Karpas-422 (cell line): ENCODE measurements at regions not wholly inside any gene's neighbourhood (a gene's known extent, or its start where the extent isn't known, plus 50 kb on each side); places are given as distances from the start of the nearest gene placed in this dataset.

Experiments used
- DNase-seq: peaks from one replicate; pipeline ENCODE4 v3.0.0-alpha.2; 2015
- H2AFZ ChIP-seq: fragments of 200-600 bp; sonication (generic); 2 replicates; pipeline ENCODE4 v1.6.1; 2014; ENCODE audit warnings: antibody characterized with exemption, low read length, mixed read lengths
- H3K27ac ChIP-seq: fragments of 200-600 bp; sonication (generic); 2 replicates; pipeline ENCODE4 v1.5.1; 2014; ENCODE audit warnings: mild to moderate bottlenecking, low read length, moderate library complexity
- H3K27me3 ChIP-seq: fragments of 200-600 bp; sonication (generic); 2 replicates; pipeline ENCODE4 v1.6.1; 2014; ENCODE audit warnings: low read length, mixed read lengths
- H3K36me3 ChIP-seq: fragments of 200-600 bp; sonication (generic); 2 replicates; pipeline ENCODE4 v1.6.1; 2014; ENCODE audit warnings: low read length, mixed read lengths; ENCODE audit not compliant: insufficient read depth
- H3K4me1 ChIP-seq: fragments of 200-600 bp; sonication (generic); 2 replicates; pipeline ENCODE4 v1.6.1; 2014; ENCODE audit warnings: mild to moderate bottlenecking, low read length, mixed read lengths
- H3K4me2 ChIP-seq: fragments of 200-600 bp; sonication (generic); 2 replicates; pipeline ENCODE4 v1.6.1; 2014; ENCODE audit warnings: low read length, low read depth, mild to moderate bottlenecking; ENCODE audit not compliant: poor library complexity, severe bottlenecking
- H3K4me3 ChIP-seq: fragments of 200-600 bp; sonication (generic); 2 replicates; pipeline ENCODE4 v1.5.1; 2014; ENCODE audit warnings: mild to moderate bottlenecking, antibody characterized with exemption, low read length, mixed read lengths
- H3K79me2 ChIP-seq: fragments of 200-600 bp; sonication (generic); 2 replicates; pipeline ENCODE4 v1.6.1; 2014; ENCODE audit warnings: mild to moderate bottlenecking, low read length, mixed read lengths
- H3K9ac ChIP-seq: fragments of 200-600 bp; sonication (generic); 2 replicates; pipeline ENCODE4 v1.6.0; 2014; ENCODE audit warnings: low read length
- H3K9me2 ChIP-seq: fragments of 200-600 bp; sonication (generic), shearing (Covaris generic); replicated peaks from 2 replicates; pipeline ENCODE4 v1.6.0; 2014; ENCODE audit warnings: mild to moderate bottlenecking, low read length, moderate library complexity; ENCODE audit not compliant: insufficient read depth
- H3K9me3 ChIP-seq: fragments of 300-700, 200-600 bp; sonication (generic); 2 replicates; pipeline ENCODE4 v1.6.1; 2014; ENCODE audit warnings: low read length, mixed read lengths
- H4K20me1 ChIP-seq: fragments of 200-600 bp; sonication (generic); 2 replicates; pipeline ENCODE4 v1.6.1; 2014; ENCODE audit warnings: mild to moderate bottlenecking, antibody characterized with exemption, low read length, low read depth; ENCODE audit not compliant: insufficient read depth

- H2AFZ ChIP-seq, result no peak overlapping the region
- H3K27ac ChIP-seq, result no peak overlapping the region
- no peaks in the 10 kb centered on the region for H3K4me1 ChIP-seq
- no peaks in the 10 kb centered on the region for H3K9me3 ChIP-seq
- H4K20me1 ChIP-seq, result no peaks in the 10 kb centered on the region
- H3K4me3 ChIP-seq, result no peak overlapping the region
- no peaks in the 10 kb centered on the region for H3K79me2 ChIP-seq
- no peaks in the 10 kb centered on the region for H3K36me3 ChIP-seq
- DNase-seq, result no peak
- no peaks in the 10 kb centered on the region for H3K9me2 ChIP-seq
- H3K27me3 ChIP-seq, result peaks cover 2% of the 10 kb centered on the region; the same call in 1 of the 2 replicates
- no peak overlapping the region for H3K4me2 ChIP-seq
- H3K9ac ChIP-seq, result no peak overlapping the region
Measured at GRCh38 chr14:54267172-54267571, 129.6 kb upstream of the CDKN3 start.

DNA sequence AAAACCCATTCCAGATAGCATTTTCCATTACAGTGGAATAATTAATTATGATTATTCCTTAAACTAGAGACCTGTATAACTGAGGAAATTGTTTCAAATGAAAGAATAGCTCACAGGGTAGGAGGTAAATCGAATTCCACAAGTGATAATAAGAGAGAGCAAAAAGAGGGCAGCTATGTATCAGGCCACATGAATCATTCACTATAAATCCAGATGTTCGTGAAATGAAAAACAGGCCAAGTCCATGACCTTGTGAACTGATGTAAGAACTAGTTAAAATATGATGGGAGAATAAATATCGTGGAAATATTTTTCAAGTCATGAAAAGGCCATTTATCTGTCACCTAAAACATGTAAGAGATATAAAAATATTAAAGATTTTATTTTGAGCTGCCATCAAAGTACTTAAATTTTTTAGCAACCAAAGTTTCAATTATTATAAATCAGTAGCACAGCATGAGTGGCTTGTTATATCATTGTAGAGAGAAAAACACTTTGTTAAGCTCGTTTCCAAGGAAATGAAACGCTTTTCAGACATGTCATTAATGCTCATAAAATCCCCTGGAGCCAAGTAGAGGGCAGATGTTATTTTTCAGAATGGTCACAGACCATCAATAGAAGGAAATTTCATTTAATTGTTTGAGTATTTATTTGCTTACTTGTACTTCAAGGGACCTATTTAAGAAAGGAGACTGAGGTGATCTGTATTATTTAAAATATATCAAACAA, 120.6 kb upstream of the CDKN3 start:
- H4K20me1 ChIP-seq, result no peaks in the 10 kb centered on the region
- H3K9me2 ChIP-seq, result no peaks in the 10 kb centered on the region
- H3K4me2 ChIP-seq, result no peak overlapping the region
- no peak overlapping the region for H3K9ac ChIP-seq
- no peaks in the 10 kb centered on the region for H3K79me2 ChIP-seq
- H3K4me3 ChIP-seq, result no peak overlapping the region
- H3K27me3 ChIP-seq, result no peaks in the 10 kb centered on the region
- H3K27ac ChIP-seq, result no peak overlapping the region
- no peaks in the 10 kb centered on the region for H3K36me3 ChIP-seq
- no peaks in the 10 kb centered on the region for H3K4me1 ChIP-seq
- no peak overlapping the region for H2AFZ ChIP-seq
- H3K9me3 ChIP-seq, result no peaks in the 10 kb centered on the region
- DNase-seq, result no peak

- Histone ChIP-seq H3K4me1 (no peaks in the 10 kb centered on the region), H3K4me3 (no peak overlapping the region), H3K4me2 (no peak overlapping the region), H4K20me1 (no peaks in the 10 kb centered on the region), H2AFZ (no peak overlapping the region), H3K36me3 (no peaks in the 10 kb centered on the region), H3K27ac (no peak overlapping the region), H3K9me3 (no peaks in the 10 kb centered on the region), H3K9ac (no peak overlapping the region), H3K9me2 (no peaks in the 10 kb centered on the region), H3K27me3 (no peaks in the 10 kb centered on the region), H3K79me2 (no peaks in the 10 kb centered on the region)
- DNase-seq, result peak; percentile 56
Measured at GRCh38 chr14:54278087-54278486, 118.7 kb upstream of the CDKN3 start.

- Histone ChIP-seq H3K9me3 (no peaks in the 10 kb centered on the region), H3K79me2 (no peaks in the 10 kb centered on the region), H3K4me1 (no peaks in the 10 kb centered on the region), H3K36me3 (no peaks in the 10 kb centered on the region), H2AFZ (no peak overlapping the region), H4K20me1 (no peaks in the 10 kb centered on the region), H3K4me3 (no peak overlapping the region), H3K4me2 (no peak overlapping the region), H3K9ac (no peak overlapping the region), H3K9me2 (no peaks in the 10 kb centered on the region), H3K27ac (no peak overlapping the region), H3K27me3 (no peaks in the 10 kb centered on the region)
- DNase-seq, result no peak
Measured at GRCh38 chr14:54278665-54279295, 118.0 kb upstream of the CDKN3 start.

DNA sequence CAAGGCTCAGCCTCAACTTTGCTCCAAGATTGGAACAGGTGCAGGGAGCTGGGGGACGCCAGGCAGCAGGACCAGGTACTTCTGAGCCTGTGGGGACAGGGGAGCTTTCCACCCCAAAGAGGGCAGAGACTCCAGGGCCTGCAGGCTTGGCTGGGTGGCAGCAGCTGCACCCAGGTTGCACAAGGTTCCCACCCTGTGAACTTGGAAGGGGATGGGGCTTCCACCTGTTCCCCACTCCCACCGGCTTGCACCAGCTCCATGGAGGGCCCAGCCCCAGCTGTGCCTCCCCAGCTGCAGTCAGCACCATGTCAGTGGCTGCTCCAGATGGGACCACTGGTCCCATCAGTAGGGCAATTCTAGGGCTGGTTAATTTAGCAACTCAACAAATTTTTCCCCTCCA, 114.0 kb upstream of the CDKN3 start:
- Histone ChIP-seq H3K9ac (no peak overlapping the region), H2AFZ (no peak overlapping the region), H3K79me2 (no peaks in the 10 kb centered on the region), H3K36me3 (no peaks in the 10 kb centered on the region), H3K4me1 (no peaks in the 10 kb centered on the region), H4K20me1 (no peaks in the 10 kb centered on the region), H3K9me3 (no peaks in the 10 kb centered on the region), H3K27me3 (no peaks in the 10 kb centered on the region), H3K27ac (no peak overlapping the region), H3K9me2 (no peaks in the 10 kb centered on the region), H3K4me3 (no peak overlapping the region), H3K4me2 (no peak overlapping the region)
- DNase-seq, result no peak

DNA sequence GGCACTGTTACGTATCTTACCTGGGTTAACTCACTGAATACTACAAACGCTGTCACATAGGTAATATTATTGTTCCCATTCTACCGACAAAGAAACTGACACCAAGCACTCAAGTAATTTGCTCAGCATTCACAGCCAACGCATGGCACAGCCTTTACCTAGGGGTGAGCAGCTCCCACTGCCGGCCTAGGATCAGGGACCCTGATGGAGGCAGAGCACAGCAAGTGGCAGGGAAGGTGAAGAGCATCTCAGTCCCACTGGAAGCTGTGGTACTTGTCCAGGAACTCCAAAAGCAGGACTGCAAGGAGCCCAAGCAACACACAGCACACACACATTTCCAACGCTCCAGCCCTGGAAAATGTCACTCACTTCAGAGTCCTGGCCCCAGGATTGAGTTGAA, 111.8 kb upstream of the CDKN3 start:
- Histone ChIP-seq H3K27ac (no peak overlapping the region), H3K4me3 (no peak overlapping the region), H3K27me3 (no peaks in the 10 kb centered on the region), H3K9me3 (no peaks in the 10 kb centered on the region), H3K9me2 (no peaks in the 10 kb centered on the region), H3K9ac (no peak overlapping the region), H3K36me3 (no peaks in the 10 kb centered on the region), H4K20me1 (no peaks in the 10 kb centered on the region), H3K79me2 (no peaks in the 10 kb centered on the region), H2AFZ (no peak overlapping the region), H3K4me1 (no peaks in the 10 kb centered on the region), H3K4me2 (no peak overlapping the region)
- no peak for DNase-seq

DNA sequence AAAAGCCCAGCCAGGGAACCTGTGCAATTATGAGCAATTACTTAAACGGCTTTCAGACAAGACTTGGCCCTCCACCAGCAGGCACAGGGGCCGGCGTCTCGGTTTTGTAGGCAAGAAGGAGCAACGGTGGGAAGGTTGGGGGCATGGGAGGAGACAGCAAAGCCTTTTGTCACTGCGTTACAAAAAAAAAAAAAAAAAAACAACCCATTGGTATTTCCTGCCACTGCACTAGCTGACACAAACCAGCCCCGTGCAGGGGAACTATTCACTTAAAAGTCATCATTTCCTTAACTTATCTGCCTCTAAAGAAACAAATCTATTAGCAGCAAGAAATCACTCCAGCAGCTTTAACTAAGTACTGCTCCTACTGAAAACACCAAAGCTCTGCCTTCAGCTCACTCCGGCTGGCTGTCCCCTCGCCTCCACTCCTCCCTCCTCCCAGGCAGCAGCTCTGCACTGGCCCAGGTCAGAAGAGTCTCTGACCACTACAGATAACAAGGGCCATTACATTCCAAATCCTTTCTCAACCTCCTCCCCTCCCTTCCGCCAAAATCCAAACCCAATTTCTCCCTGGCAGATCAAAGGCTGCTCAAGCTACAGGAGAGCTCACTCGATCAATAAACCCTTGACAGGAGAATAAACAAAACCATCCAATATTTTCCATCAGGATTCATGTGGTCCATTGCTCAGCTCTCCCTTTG, 105.2 kb upstream of the CDKN3 start:
- no peak overlapping the region for H3K9ac ChIP-seq
- H3K4me1 ChIP-seq, result no peaks in the 10 kb centered on the region
- H3K27ac ChIP-seq, result no peak overlapping the region
- no peak for DNase-seq
- no peak overlapping the region for H2AFZ ChIP-seq
- H3K36me3 ChIP-seq, result no peaks in the 10 kb centered on the region
- H3K4me3 ChIP-seq, result no peak overlapping the region
- no peaks in the 10 kb centered on the region for H3K27me3 ChIP-seq
- H3K79me2 ChIP-seq, result no peaks in the 10 kb centered on the region
- no peaks in the 10 kb centered on the region for H4K20me1 ChIP-seq
- no peaks in the 10 kb centered on the region for H3K9me3 ChIP-seq
- H3K9me2 ChIP-seq, result no peaks in the 10 kb centered on the region
- no peak overlapping the region for H3K4me2 ChIP-seq

- DNase-seq, result no peak
- Histone ChIP-seq H3K9ac (no peak overlapping the region), H3K4me2 (no peak overlapping the region), H3K79me2 (no peaks in the 10 kb centered on the region), H3K36me3 (no peaks in the 10 kb centered on the region), H3K27me3 (peaks cover 5% of the 10 kb centered on the region; the same call in 1 of the 2 replicates), H2AFZ (no peak overlapping the region), H4K20me1 (no peaks in the 10 kb centered on the region), H3K27ac (no peak overlapping the region), H3K9me2 (no peaks in the 10 kb centered on the region), H3K4me1 (no peaks in the 10 kb centered on the region), H3K4me3 (no peak overlapping the region), H3K9me3 (no peaks in the 10 kb centered on the region)
Measured at GRCh38 chr14:54294802-54295201, 102.0 kb upstream of the CDKN3 start.
